HCT116 (cell line): ENCODE measurements at regions not wholly inside any gene's neighbourhood (a gene's known extent, or its start where the extent isn't known, plus 50 kb on each side); places are given as distances from the start of the nearest gene placed in this dataset.
"Not testable (repeated sequence)": the region's sequence is repeated elsewhere in the genome, so short reads cannot be mapped to it uniquely, and the experiment has no call there.

Source experiments
- ATAC-seq: fragments of 200-7000 bp; cut with Tn5 transposase; 2 replicates; pipeline ENCODE4 v1.9.1; 2020; ENCODE audit warnings: mild to moderate bottlenecking, moderate library complexity
- BruUV-seq: library from RNA; stranded (reverse); fragments of 400-500 nt; replicated peaks from 2 replicates; lab custom pipeline; 2021; lab: Mats Ljungman, UMichigan
- CTCF ChIA-PET: fragments of 300-600 bp; sonication (Branson Sonifier 250); formaldehyde crosslinking; loops from one replicate; lab custom pipeline; 2021; ENCODE audit warnings: antibody characterized with exemption; lab: Charles Lee
- POLR2A ChIA-PET: fragments of 300-600, 350-600 bp; sonication (Branson Sonifier 250); formaldehyde crosslinking; loops from one replicate; lab custom pipeline; 2021; ENCODE audit warnings: antibody characterized with exemption; lab: Charles Lee
- RAD21 ChIA-PET, 2 experiments: fragments of 300-600 bp; sonication (Branson Sonifier 250); formaldehyde crosslinking; loops; one replicate each; lab custom pipeline; 2023; ENCODE audit warnings: low total read pairs in 2 of 2; ENCODE audit not compliant: uncharacterized antibody in 2 of 2, unreplicated experiment in 2 of 2, low non-redundant PET in 1 of 2; lab: Charles Lee
- DNase-seq: peaks from one replicate; pipeline ENCODE4 v3.0.0-alpha.2; 2010; ENCODE audit warnings: low read depth, low spot score
- H2AFZ ChIP-seq: fragments of 200-600 bp; shearing (Covaris generic), sonication (generic); 2 replicates; pipeline ENCODE4 v1.6.1; 2017; ENCODE audit warnings: low read depth, mixed run types, mixed read lengths, antibody characterized with exemption, low read length; ENCODE audit not compliant: poor library complexity, severe bottlenecking
- H3K27ac ChIP-seq: 2 replicates; pipeline ENCODE4 v1.5.1; 2012; ENCODE audit warnings: low read depth, low read length
- H3K27me3 ChIP-seq: fragments of 200-600 bp; sonication (generic); 2 replicates; pipeline ENCODE4 v1.6.1; 2016; ENCODE audit warnings: mixed run types, low read length, mixed read lengths; ENCODE audit not compliant: insufficient read depth
- H3K36me3 ChIP-seq, 2 experiments: fragments of 200-500 bp in 1 of 2; fragments of 200-600 bp in 1 of 2; sonication (Bioruptor generic) in 1 of 2; sonication (generic) in 1 of 2; 2 replicates each; pipeline versions ENCODE4 v1.5.1 to v1.6.1; 2014 to 2016; ENCODE audit warnings: low read length in 2 of 2, inconsistent platforms in 1 of 2, mixed read lengths in 1 of 2, mixed run types in 1 of 2; ENCODE audit not compliant: insufficient read depth in 2 of 2, control insufficient read depth in 1 of 2
- H3K4me1 ChIP-seq, 2 experiments: fragments of 200-600 bp in 1 of 2; sonication (generic) in 1 of 2; 2 replicates each; pipeline versions ENCODE4 v1.5.1 to v1.6.1; 2012 to 2017; ENCODE audit warnings: low read length in 2 of 2, inconsistent platforms in 1 of 2, mild to moderate bottlenecking in 1 of 2, mixed read lengths in 1 of 2, mixed run types in 1 of 2, moderate library complexity in 1 of 2; ENCODE audit not compliant: insufficient read depth in 2 of 2, control insufficient read depth in 1 of 2
- H3K4me2 ChIP-seq: fragments of 200-600 bp; sonication (generic); 2 replicates; pipeline ENCODE4 v1.6.1; 2017; ENCODE audit warnings: mixed run types, low read length, mixed read lengths
- H3K4me3 ChIP-seq, 2 experiments: fragments of 200-600 bp in 1 of 2; sonication (generic) in 1 of 2; replicated peaks in 1 of 2; 2 replicates each; pipeline ENCODE4 v1.5.1; 2011 to 2016; ENCODE audit warnings: low read length in 2 of 2, control low read depth in 1 of 2, low read depth in 1 of 2, mild to moderate bottlenecking in 1 of 2, mixed read lengths in 1 of 2, mixed run types in 1 of 2
- H3K79me2 ChIP-seq: fragments of 200-600 bp; sonication (generic); 2 replicates; pipeline ENCODE4 v1.6.1; 2017; ENCODE audit warnings: mild to moderate bottlenecking, mixed run types, low read length, moderate library complexity, mixed read lengths; ENCODE audit not compliant: insufficient read depth
- H3K9ac ChIP-seq: fragments of 200-600 bp; sonication (generic); 2 replicates; pipeline ENCODE4 v1.6.1; 2016; ENCODE audit warnings: low read length, mixed read lengths
- H3K9me2 ChIP-seq: fragments of 200-600 bp; sonication (generic), shearing (Covaris generic); 2 replicates; pipeline ENCODE4 v1.6.1; 2017; ENCODE audit warnings: mixed run types, mild to moderate bottlenecking, moderate library complexity; ENCODE audit not compliant: insufficient read depth
- H3K9me3 ChIP-seq, 2 experiments: fragments of 200-500 bp in 1 of 2; fragments of 200-600 bp in 1 of 2; sonication (Bioruptor generic) in 1 of 2; sonication (generic) in 1 of 2; 2 replicates each; pipeline ENCODE4 v1.6.1; 2014 to 2017; ENCODE audit warnings: low read length in 2 of 2, mixed read lengths in 2 of 2, inconsistent platforms in 1 of 2, low read depth in 1 of 2, mild to moderate bottlenecking in 1 of 2, mixed run types in 1 of 2, moderate library complexity in 1 of 2; ENCODE audit not compliant: control insufficient read depth in 1 of 2, insufficient read depth in 1 of 2
- H4K20me1 ChIP-seq: fragments of 200-600 bp; sonication (generic), shearing (Covaris generic); 2 replicates; pipeline ENCODE4 v1.6.1; 2017; ENCODE audit warnings: mixed run types, mild to moderate bottlenecking, moderate library complexity; ENCODE audit not compliant: insufficient read depth
- intact Hi-C: fragments of 100-400 bp; cut with micrococcal nuclease; formaldehyde crosslinking; loops from 2 replicates; pipeline ENCODE4 v1.10.0; 2022

GRCh38 chr1:120243867-120244266 is 67.5 kb upstream of the SEC22B start:
- H3K4me3 ChIP-seq, ATAC-seq, CTCF ChIA-PET, H3K27ac ChIP-seq, H3K27me3 ChIP-seq, H3K9ac ChIP-seq, BruUV-seq, DNase-seq, H3K36me3 ChIP-seq, intact Hi-C loops, H3K9me3 ChIP-seq, H3K79me2 ChIP-seq, H4K20me1 ChIP-seq, H2AFZ ChIP-seq, POLR2A ChIA-PET, RAD21 ChIA-PET, H3K4me2 ChIP-seq, H3K9me2 ChIP-seq, H3K4me1 ChIP-seq: not testable (repeated sequence)

- H3K79me2 ChIP-seq, POLR2A ChIA-PET, H3K9me2 ChIP-seq, H2AFZ ChIP-seq, H3K9me3 ChIP-seq, CTCF ChIA-PET, DNase-seq, H3K36me3 ChIP-seq, H3K4me3 ChIP-seq, H3K27ac ChIP-seq, H3K4me1 ChIP-seq, H3K9ac ChIP-seq, intact Hi-C loops, BruUV-seq, H3K27me3 ChIP-seq, H3K4me2 ChIP-seq, RAD21 ChIA-PET, H4K20me1 ChIP-seq, ATAC-seq: not testable (repeated sequence)
Observed at GRCh38 chr1:120242582-120242981, 66.3 kb upstream of the SEC22B start.

- BruUV-seq, H3K27ac ChIP-seq, CTCF ChIA-PET, DNase-seq, intact Hi-C loops, H3K9me3 ChIP-seq, RAD21 ChIA-PET, H2AFZ ChIP-seq, H3K4me2 ChIP-seq, H3K79me2 ChIP-seq, H3K27me3 ChIP-seq, H3K9me2 ChIP-seq, H3K4me3 ChIP-seq, H3K36me3 ChIP-seq, H3K4me1 ChIP-seq, H3K9ac ChIP-seq, ATAC-seq, POLR2A ChIA-PET, H4K20me1 ChIP-seq: not testable (repeated sequence)
Observed at GRCh38 chr1:120241868-120242267, 65.5 kb upstream of the SEC22B start.

- RAD21 ChIA-PET, POLR2A ChIA-PET, ATAC-seq, H4K20me1 ChIP-seq, H3K9me2 ChIP-seq, BruUV-seq, H2AFZ ChIP-seq, H3K79me2 ChIP-seq, H3K9me3 ChIP-seq, H3K9ac ChIP-seq, CTCF ChIA-PET, H3K27me3 ChIP-seq, DNase-seq, H3K4me2 ChIP-seq, H3K4me1 ChIP-seq, H3K36me3 ChIP-seq, intact Hi-C loops, H3K4me3 ChIP-seq, H3K27ac ChIP-seq: not testable (repeated sequence)
Observed at GRCh38 chr1:120240181-120240580, 63.9 kb upstream of the SEC22B start.

GRCh38 chr1:120239351-120239750 is 63.0 kb upstream of the SEC22B start:
- RAD21 ChIA-PET, H4K20me1 ChIP-seq, H3K9ac ChIP-seq, H3K9me3 ChIP-seq, H3K79me2 ChIP-seq, H3K36me3 ChIP-seq, intact Hi-C loops, H3K4me2 ChIP-seq, H2AFZ ChIP-seq, H3K4me1 ChIP-seq, H3K27me3 ChIP-seq, DNase-seq, POLR2A ChIA-PET, H3K27ac ChIP-seq, BruUV-seq, H3K9me2 ChIP-seq, CTCF ChIA-PET, ATAC-seq, H3K4me3 ChIP-seq: not testable (repeated sequence)
